GM19035 (cell line): ENCODE measurements at regions not wholly inside any gene's neighbourhood (a gene's known extent, or its start where the extent isn't known, plus 50 kb on each side); places are given as distances from the start of the nearest gene placed in this dataset.
"Not testable (repeated sequence)": the region's sequence is repeated elsewhere in the genome, so short reads cannot be mapped to it uniquely, and the experiment has no call there.

Source experiments
- ATAC-seq: cut with Tn5 transposase; IDR thresholded peaks from one replicate; pipeline ENCODE4 v1.9.1; 2021; ENCODE audit not compliant: unreplicated experiment

DNA sequence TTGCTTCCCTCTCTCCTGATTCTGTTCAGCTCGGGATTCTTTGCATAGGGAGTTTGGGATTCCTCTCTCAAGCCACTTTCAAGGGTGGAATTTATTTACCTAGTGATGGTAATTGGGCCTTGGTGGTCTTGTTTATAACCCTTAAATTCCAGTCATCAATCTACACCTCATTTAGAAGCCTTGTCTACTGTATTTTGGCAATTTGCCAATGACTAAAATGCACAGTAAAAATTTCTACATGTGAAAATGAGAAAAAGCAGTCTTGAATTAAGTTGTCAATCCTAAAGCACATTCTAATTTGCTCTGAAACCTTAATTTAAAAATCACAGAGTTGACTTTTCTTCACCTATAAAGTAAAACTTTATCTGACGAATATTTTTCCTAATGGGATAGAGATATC, 749.2 kb upstream of the CRIM1 start:
- ATAC-seq, result no peak

GRCh38 chr2:35598310-35598709, 757.3 kb upstream of the CRIM1 start:
- ATAC-seq, result no peak

GRCh38 chr2:35591886-35592285, 763.7 kb upstream of the CRIM1 start:
- ATAC-seq, result no peak

DNA sequence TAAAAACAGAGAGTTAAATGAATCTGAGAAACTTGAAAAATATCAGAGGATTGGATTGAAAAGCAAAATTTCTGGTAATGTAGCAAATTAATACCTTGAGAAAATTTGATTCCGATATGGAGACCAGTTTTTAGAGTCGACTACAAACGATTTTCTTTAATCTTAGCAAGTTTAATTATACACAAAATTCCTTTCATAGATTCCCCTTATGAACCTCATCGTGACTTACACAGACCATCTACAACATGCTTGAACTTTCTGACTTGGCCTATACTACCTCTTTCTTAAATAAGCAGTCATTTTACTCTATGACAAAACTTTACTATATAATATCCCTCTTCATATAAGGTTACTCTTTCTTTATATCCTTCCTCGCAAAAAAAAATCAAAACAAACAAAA, 769.6 kb upstream of the CRIM1 start:
- ATAC-seq, result no peak

GRCh38 chr2:35582637-35583036, 772.9 kb upstream of the CRIM1 start:
- ATAC-seq, result no peak

DNA sequence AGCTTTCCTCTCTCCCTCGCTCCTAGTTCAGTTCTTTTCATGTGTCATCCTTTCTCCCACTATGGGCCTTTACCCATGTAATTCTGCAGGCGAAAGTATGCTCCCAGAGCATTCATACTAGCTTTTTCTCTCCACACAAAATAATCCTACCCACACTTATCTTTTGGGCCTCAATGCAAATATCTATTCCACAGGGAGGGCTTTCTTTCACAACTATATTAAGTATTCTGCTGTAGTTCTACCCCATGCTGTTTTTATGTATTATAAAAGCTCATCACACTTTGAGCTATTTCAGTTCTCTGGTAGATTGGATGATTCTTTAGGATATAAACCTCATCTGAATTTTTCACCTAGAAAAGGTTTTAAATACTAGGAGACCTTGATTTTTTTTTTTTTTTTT, 774.6 kb upstream of the CRIM1 start:
- ATAC-seq, result no peak

DNA sequence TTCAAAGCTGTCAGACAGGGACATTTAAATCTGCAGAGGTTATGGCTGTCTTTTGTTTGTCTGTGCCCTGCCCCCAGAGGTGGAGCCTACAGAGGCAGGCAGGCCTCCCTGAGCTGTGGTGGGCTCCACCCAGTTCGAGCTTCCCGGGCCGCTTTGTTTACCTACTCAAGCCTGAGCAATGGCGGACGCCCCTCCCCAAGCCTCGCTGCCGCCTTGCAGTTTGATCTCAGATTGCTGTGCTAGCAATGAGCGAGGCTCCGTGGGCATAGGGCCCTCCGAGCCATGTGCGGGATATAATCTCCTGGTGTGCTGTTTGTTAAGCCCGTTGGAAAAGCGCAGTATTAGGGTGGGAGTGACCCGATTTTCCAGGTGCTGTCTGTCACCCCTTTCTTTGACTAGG, 787.0 kb upstream of the CRIM1 start:
- ATAC-seq, result not testable (repeated sequence)

GRCh38 chr2:35562488-35562887, 793.1 kb upstream of the CRIM1 start:
- ATAC-seq, result no peak

DNA sequence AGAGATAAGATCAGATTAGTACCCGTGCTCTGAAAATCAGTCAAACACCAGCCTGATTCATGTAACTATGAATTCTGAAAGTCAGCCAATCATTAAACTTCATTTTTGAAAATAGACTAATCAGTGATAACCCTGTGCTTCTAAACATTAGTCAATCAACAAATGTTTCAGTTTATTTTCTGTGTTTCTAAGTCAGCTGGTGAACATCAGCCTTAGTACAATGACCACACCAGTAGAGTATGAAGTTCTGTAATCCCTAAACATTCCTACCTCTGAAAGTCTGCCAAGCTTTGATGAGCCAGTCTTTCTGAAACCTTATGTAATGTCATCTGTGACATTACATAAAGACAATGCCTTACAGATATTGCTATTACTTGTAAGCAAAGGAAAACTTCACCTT, 807.4 kb upstream of the CRIM1 start:
- no peak for ATAC-seq

DNA sequence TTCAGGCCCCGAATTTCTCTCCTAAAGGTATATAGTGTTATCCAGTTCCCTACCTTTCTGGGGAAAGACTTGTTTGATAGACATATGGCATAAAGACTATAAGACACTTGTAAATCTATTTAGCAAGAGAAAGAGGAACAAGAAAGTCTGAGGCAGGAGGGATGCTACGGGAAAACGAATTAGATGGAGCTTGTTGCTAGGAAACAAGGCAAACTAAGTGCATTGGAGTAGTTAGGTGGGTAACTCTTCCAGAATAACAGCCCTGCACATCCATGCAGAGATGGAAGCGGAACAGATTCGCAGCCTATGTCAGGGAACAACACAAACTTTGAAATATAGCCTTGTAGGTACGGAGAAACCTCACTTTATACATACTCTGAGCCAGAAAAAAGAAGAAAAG, 810.3 kb upstream of the CRIM1 start:
- ATAC-seq, result no peak

DNA sequence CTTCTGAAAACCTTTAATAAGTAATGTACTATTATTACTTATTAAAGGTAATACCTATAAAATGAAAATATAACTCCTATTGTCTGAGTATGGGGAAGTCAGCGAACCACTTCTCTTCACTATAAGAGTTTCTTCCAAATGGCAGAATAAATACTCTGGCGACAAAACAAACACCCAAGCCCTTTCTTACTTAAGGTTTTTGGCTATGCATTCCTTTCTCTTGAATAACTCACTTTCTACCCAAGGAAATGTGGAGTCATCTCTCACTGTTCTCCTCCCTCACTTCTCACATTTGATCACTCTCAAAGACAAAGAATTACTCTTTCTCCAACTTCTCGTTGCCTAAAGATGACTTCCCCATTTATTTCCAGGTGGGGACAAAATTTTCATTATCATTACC, 816.8 kb upstream of the CRIM1 start:
- no peak for ATAC-seq

GRCh38 chr2:35530615-35531135, 824.9 kb upstream of the CRIM1 start:
- ATAC-seq, result no peak

- ATAC-seq, result no peak
Observed at GRCh38 chr2:35526741-35527140, 828.8 kb upstream of the CRIM1 start.

DNA sequence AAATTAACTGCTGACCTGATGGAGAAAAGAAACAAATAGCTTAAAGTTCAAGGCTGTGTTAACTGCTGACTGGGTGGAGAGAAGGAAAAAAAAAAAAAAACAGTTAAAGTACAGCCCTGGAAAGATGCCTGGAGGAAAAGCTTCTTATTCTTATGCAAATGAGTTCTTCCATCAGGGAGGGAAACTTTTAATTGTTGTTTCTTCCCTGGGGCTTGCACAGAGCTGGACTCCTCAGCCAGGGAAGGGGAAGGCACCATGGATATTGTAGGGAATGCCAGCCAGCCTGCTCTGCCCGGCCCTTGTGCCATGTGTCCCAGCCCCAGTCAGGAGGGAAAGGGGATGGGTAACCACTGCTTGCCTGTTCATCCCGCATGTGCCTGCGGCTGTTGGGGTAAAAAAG, 833.1 kb upstream of the CRIM1 start:
- no peak for ATAC-seq

DNA sequence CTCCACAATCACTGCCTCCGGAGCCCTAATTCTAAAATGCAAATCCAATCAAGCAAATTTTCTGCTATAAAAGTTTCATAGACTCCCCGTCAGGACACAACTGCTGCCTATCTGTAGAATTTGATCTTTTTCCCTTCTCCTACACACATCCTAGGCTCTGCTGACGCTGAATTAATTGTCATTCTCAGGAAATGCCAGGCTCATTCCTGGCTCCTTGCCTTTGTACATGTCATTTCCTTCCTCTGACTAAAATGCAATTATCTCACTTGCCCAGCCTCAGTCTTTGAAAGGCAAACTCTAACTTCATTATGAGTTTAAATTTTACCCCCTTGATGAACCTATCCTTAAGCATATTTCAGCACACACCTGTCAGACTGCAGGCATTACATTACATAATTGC, 844.9 kb upstream of the CRIM1 start:
- no peak for ATAC-seq

- ATAC-seq, result no peak
Observed at GRCh38 chr2:35508601-35509000, 847.0 kb upstream of the CRIM1 start.

GRCh38 chr2:35504419-35504818, 851.2 kb upstream of the CRIM1 start:
- ATAC-seq, result no peak

GRCh38 chr2:35503738-35504199, 851.8 kb upstream of the CRIM1 start:
- ATAC-seq, result no peak

- ATAC-seq, result no peak
Observed at GRCh38 chr2:35503311-35503710, 852.3 kb upstream of the CRIM1 start.

- ATAC-seq, result no peak
Observed at GRCh38 chr2:35501076-35501475, 854.5 kb upstream of the CRIM1 start.

- no peak for ATAC-seq
Observed at GRCh38 chr2:35496022-35496421, 859.6 kb upstream of the CRIM1 start.

DNA sequence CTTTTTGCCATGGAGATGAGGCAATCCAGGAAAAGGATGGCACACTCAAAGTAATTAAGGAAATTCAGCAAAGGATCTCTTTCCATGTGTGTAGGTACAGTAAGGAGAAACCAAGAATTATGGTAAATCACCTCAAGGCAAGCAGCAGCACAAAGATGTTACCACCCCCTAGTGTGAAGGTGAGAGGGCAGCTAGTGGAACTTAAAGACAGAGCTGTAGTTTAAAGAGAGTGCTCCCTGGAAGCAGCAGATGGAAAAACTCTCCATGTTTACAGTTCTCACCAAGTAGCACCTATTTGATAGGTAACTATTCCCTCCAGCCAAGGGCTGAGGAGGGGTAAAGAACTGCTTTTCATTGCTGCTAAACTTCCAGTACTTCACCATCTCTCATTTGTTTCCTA, 860.4 kb upstream of the CRIM1 start:
- no peak for ATAC-seq

DNA sequence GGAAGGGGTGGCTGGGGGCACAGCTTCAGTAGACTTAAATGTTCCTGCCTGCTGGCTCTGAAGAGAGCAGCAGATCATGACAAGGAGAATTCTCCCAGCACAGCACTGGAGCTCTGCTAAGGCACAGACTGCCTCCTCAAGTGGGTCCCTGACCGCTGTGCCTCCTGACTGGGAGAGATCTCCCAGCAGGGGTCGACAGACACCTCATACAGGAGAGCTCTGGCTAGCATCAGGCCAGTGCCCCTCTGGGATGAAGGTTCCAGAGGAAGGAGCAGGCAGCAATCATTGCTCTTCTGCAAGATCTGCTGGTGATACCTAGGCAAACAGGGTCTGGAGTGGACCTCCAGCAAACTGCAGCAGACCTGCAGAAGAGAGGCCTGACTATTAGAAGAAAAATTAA, 877.5 kb upstream of the CRIM1 start:
- ATAC-seq, result not testable (repeated sequence)

DNA sequence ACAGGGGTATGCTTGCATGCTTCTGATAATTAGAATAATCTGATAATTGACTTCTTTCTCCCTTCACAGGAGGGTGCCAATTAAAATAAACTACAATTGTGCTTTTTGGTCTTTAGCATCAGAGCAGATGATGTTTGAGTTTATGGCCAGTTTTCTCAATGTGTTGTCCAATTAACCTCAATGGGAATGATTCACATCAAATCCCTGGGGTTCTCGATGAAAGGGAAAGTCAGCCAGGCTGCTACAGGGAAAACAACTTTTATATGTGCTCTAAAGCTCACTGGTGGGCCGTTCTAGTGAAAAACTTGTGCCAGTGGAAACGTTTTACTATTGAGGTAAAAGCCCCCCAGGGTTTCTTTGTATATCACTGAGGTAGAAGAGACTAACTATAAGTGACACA, 887.3 kb upstream of the CRIM1 start:
- no peak for ATAC-seq
